ENCODE measurements at regions not wholly inside any gene's neighbourhood (a gene's known extent, or its start where the extent isn't known, plus 50 kb on each side); places are given as distances from the start of the nearest gene placed in this dataset.

DNA sequence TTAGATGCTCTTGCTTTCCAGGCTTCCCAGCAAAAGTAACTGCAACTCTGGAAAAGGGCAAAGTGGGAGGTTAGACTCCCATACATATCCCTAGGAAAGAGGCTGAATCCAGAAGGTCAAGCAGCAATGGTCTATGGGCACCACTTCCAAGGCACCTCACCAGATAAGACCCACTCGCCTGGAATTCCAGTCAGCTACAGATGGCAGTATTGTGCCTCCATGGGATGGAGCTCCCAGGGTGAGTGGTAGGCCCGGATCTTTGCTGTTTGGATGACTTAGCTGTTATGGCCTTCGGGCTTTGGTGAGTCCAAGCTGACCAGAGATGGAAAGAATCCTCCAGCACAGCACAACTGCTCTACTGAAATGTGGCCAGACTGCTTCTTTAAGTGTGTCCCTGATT, 688.0 kb downstream of the PCDH19 start:
- Histone ChIP-seq H3K27me3 (peaks cover 0 to 9% (median 0%) of the 10 kb centered on the region in 9 donors), H3K36me3 (no peaks in the 10 kb centered on the region), H3K27ac (no peak overlapping the region), H3K4me1 (no peaks in the 10 kb centered on the region), H3K9me3 (peaks cover 0 to 15% (median 0%) of the 10 kb centered on the region in 12 donors), H3K4me3 (no peak overlapping the region)
- TF ChIP-seq, protein P1, sequence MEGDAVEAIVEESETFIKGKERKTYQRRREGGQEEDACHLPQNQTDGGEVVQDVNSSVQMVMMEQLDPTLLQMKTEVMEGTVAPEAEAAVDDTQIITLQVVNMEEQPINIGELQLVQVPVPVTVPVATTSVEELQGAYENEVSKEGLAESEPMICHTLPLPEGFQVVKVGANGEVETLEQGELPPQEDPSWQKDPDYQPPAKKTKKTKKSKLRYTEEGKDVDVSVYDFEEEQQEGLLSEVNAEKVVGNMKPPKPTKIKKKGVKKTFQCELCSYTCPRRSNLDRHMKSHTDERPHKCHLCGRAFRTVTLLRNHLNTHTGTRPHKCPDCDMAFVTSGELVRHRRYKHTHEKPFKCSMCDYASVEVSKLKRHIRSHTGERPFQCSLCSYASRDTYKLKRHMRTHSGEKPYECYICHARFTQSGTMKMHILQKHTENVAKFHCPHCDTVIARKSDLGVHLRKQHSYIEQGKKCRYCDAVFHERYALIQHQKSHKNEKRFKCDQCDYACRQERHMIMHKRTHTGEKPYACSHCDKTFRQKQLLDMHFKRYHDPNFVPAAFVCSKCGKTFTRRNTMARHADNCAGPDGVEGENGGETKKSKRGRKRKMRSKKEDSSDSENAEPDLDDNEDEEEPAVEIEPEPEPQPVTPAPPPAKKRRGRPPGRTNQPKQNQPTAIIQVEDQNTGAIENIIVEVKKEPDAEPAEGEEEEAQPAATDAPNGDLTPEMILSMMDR (IDR thresholded peaks at IDR 0.05): no peak
- no peak for TF ChIP-seq POLR2A (IDR thresholded peaks at IDR 0.05)
- 56 to 74% (median 67%) methylated on average over 2 to 3 of the region's 3 CpGs for WGBS, 4 donors
- intact Hi-C loops (cut with DNase I): no loop called here
- no peak for DNase-seq
- no peak for ATAC-seq

- intact Hi-C loops (cut with DNase I): no loop called here
- no peak for TF ChIP-seq POLR2A (IDR thresholded peaks at IDR 0.05)
- TF ChIP-seq, protein P1 (IDR thresholded peaks at IDR 0.05): no peak
- 61 to 76% (median 71%) methylated on average over 4 to 6 of the region's 6 CpGs for WGBS, 4 donors
- H3K9me3 ChIP-seq: peaks cover 0 to 15% (median 0%) of the 10 kb centered on the region in 12 donors
- H3K27me3 ChIP-seq: peaks cover 0 to 9% (median 0%) of the 10 kb centered on the region in 9 donors
- DNase-seq (no peak), ATAC-seq (no peak)
- H3K27ac ChIP-seq: no peak overlapping the region
- H3K4me3 ChIP-seq: no peak overlapping the region
- H3K36me3 ChIP-seq: no peaks in the 10 kb centered on the region
- H3K4me1 ChIP-seq: no peaks in the 10 kb centered on the region
Measured at GRCh38 chrX:99719140-99719539, 690.9 kb downstream of the PCDH19 start.

DNA sequence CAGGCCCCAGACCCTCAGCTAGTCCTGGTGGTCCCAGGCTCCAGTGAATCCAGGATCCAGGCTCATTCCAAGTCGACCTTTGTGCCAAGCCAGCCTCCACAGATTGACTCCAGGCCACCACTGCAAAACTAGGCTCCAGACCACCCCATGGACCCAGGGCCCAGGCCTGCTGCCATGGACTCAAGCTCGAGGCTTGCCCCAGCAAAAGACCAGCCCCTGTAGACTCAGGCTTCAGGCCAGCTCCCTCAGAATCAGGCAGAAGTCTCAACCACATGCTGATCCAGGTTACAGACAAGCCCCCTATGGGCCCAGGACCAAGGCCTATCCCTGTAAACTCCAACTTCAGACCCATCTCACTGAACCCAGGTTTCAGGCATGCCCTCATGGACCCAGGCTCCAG, 692.4 kb downstream of the PCDH19 start:
- H3K27ac ChIP-seq: no peak overlapping the region
- H3K27me3 ChIP-seq: peaks cover 0 to 9% (median 0%) of the 10 kb centered on the region in 9 donors
- no peaks in the 10 kb centered on the region for H3K4me1 ChIP-seq
- WGBS, 4 donors: 10 to 54% (median 30%) methylated on average over 2 of the region's 2 CpGs; no CpG with 5 or more reads in 1 of the 4 donors
- DNase-seq (no peak), ATAC-seq (no peak)
- no peak overlapping the region for H3K4me3 ChIP-seq
- intact Hi-C loops (cut with DNase I): no loop called here
- TF ChIP-seq POLR2A (IDR thresholded peaks at IDR 0.05): no peak
- TF ChIP-seq, protein P1 (IDR thresholded peaks at IDR 0.05): no peak
- no peaks in the 10 kb centered on the region for H3K36me3 ChIP-seq
- peaks cover 0 to 15% (median 0%) of the 10 kb centered on the region in 12 donors for H3K9me3 ChIP-seq

DNA sequence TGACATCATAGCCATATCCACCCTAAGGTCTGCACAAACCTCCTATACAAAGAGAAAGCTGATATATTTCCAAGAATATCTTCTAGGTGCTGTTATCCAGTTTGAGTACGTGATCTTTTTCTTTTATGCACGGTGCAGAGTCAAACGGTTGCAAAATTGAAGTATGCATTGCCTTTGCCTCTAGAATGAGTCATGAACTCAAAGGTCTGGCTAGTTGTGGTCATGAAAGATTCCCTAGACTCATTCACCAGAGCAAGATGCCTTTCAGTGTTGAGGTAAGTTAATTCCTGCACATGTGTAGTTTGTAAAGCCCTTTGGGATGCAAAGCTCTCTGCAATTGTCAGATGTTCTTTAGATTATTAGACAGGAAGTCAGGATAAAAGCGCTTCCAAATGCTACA, 704.4 kb downstream of the PCDH19 start:
- Histone ChIP-seq H3K36me3 (no peaks in the 10 kb centered on the region), H3K27ac (no peak overlapping the region), H3K4me3 (no peak overlapping the region), H3K4me1 (no peaks in the 10 kb centered on the region), H3K27me3 (no peaks in the 10 kb centered on the region), H3K9me3 (no peaks in the 10 kb centered on the region)
- intact Hi-C loops (cut with DNase I): no loop called here
- DNase-seq (no peak), ATAC-seq (no peak)
- TF ChIP-seq, protein P1 (IDR thresholded peaks at IDR 0.05): no peak
- TF ChIP-seq POLR2A (IDR thresholded peaks at IDR 0.05): no peak
- WGBS, 4 donors: 53 to 79% (median 63%) methylated on average over 4 of the region's 4 CpGs
